ENCODE measurements at regions not wholly inside any gene's neighbourhood (a gene's known extent, or its start where the extent isn't known, plus 50 kb on each side); places are given as distances from the start of the nearest gene placed in this dataset.

GRCh38 chr1:18535391-18536210 lies 54.9 kb downstream of the KLHDC7A start:
- Histone ChIP-seq H3K9me3 (ENCODE audit: insufficient read depth, low read length, severe bottlenecking) (no peaks in the 10 kb centered on the region), H3K9ac (ENCODE audit: low read depth, low read length) (no peak overlapping the region), H3K79me2 (ENCODE audit: insufficient read depth, low read length) (no peaks in the 10 kb centered on the region), H2AFZ (ENCODE audit: low read depth, low read length) (no peak overlapping the region), H3K36me3 (ENCODE audit: insufficient read depth, low read length) (no peaks in the 10 kb centered on the region), H3K4me2 (ENCODE audit: insufficient read depth, low read length) (no peak overlapping the region), H3K27me3 (ENCODE audit: insufficient read depth, low read length, poor library complexity) (peaks cover 12% of the 10 kb centered on the region), H3K4me3 (ENCODE audit: low read depth in 1 of 2, low read length in 2 of 2) (no peak overlapping the region), H3K4me1 (ENCODE audit: insufficient read depth, low read length) (no peaks in the 10 kb centered on the region), H4K20me1 (ENCODE audit: insufficient read depth, low read length) (no peaks in the 10 kb centered on the region; the same call in 1 of the 2 replicates), H3K27ac (ENCODE audit: low read length) (no peak overlapping the region)
- TF ChIP-seq CTCF (IDR thresholded peaks at IDR 0.05; ENCODE audit: borderline replicate concordance, extremely low read depth, low read length, poor library complexity, severe bottlenecking) (no peak), EZH2 (IDR thresholded peaks at IDR 0.05; ENCODE audit: borderline replicate concordance, low read depth, low read length, severe bottlenecking) (no peak)
- DNase-seq (no peak), ATAC-seq (ENCODE audit: insufficient read depth, low read depth) (no peak)

- Histone ChIP-seq H3K27ac (ENCODE audit: low read length) (no peak overlapping the region), H3K36me3 (ENCODE audit: insufficient read depth, low read length) (no peaks in the 10 kb centered on the region), H3K27me3 (ENCODE audit: insufficient read depth, low read length, poor library complexity) (peaks cover 12% of the 10 kb centered on the region), H3K9me3 (ENCODE audit: insufficient read depth, low read length, severe bottlenecking) (no peaks in the 10 kb centered on the region), H2AFZ (ENCODE audit: low read depth, low read length) (no peak overlapping the region), H4K20me1 (ENCODE audit: insufficient read depth, low read length) (no peaks in the 10 kb centered on the region; the same call in 1 of the 2 replicates), H3K9ac (ENCODE audit: low read depth, low read length) (no peak overlapping the region), H3K4me3 (ENCODE audit: low read depth in 1 of 2, low read length in 2 of 2) (no peak overlapping the region), H3K4me1 (ENCODE audit: insufficient read depth, low read length) (no peaks in the 10 kb centered on the region), H3K79me2 (ENCODE audit: insufficient read depth, low read length) (no peaks in the 10 kb centered on the region), H3K4me2 (ENCODE audit: insufficient read depth, low read length) (no peak overlapping the region)
- ATAC-seq (ENCODE audit: insufficient read depth, low read depth) (no peak), DNase-seq (no peak)
- no peak for TF ChIP-seq EZH2 (IDR thresholded peaks at IDR 0.05; ENCODE audit: borderline replicate concordance, low read depth, low read length, severe bottlenecking)
- TF ChIP-seq CTCF (IDR thresholded peaks at IDR 0.05; ENCODE audit: borderline replicate concordance, extremely low read depth, low read length, poor library complexity, severe bottlenecking) = no peak
These were observed 55.6 kb downstream of the KLHDC7A start for GRCh38 chr1:18536356-18536755.

- no peak for DNase-seq
- Histone ChIP-seq H4K20me1 (ENCODE audit: insufficient read depth, low read length) (no peaks in the 10 kb centered on the region; the same call in 1 of the 2 replicates), H3K36me3 (ENCODE audit: insufficient read depth, low read length) (no peaks in the 10 kb centered on the region), H3K27ac (ENCODE audit: low read length) (no peak overlapping the region), H3K9ac (ENCODE audit: low read depth, low read length) (no peak overlapping the region), H3K27me3 (ENCODE audit: insufficient read depth, low read length, poor library complexity) (peaks cover 12% of the 10 kb centered on the region), H2AFZ (ENCODE audit: low read depth, low read length) (no peak overlapping the region), H3K9me3 (ENCODE audit: insufficient read depth, low read length, severe bottlenecking) (no peaks in the 10 kb centered on the region), H3K4me2 (ENCODE audit: insufficient read depth, low read length) (no peak overlapping the region), H3K79me2 (ENCODE audit: insufficient read depth, low read length) (no peaks in the 10 kb centered on the region), H3K4me3 (ENCODE audit: low read depth in 1 of 2, low read length in 2 of 2) (no peak overlapping the region), H3K4me1 (ENCODE audit: insufficient read depth, low read length) (no peaks in the 10 kb centered on the region)
- no peak for TF ChIP-seq EZH2 (IDR thresholded peaks at IDR 0.05; ENCODE audit: borderline replicate concordance, low read depth, low read length, severe bottlenecking)
- TF ChIP-seq CTCF (IDR thresholded peaks at IDR 0.05; ENCODE audit: borderline replicate concordance, extremely low read depth, low read length, poor library complexity, severe bottlenecking) = no peak
- no peak for ATAC-seq (ENCODE audit: insufficient read depth, low read depth)
These were observed 56.2 kb downstream of the KLHDC7A start for GRCh38 chr1:18536915-18537314.

All from DND-41 (cell line).